AG04450 (cell line): ENCODE measurements at regions not wholly inside any gene's neighbourhood (a gene's known extent, or its start where the extent isn't known, plus 50 kb on each side); places are given as distances from the start of the nearest gene placed in this dataset.

Experiments
- CTCF ChIA-PET: fragments of 300-600, 350-600 bp; formaldehyde crosslinking; extraction: SDS; loops from one replicate; lab custom pipeline; 2022; ENCODE audit warnings: antibody characterized with exemption, inconsistent platforms; lab: Charles Lee
- POLR2A ChIA-PET: fragments of 350-600 bp; formaldehyde crosslinking; extraction: SDS; loops from one replicate; lab custom pipeline; 2021; ENCODE audit warnings: antibody characterized with exemption, inconsistent platforms; lab: Yijun Ruan, JAX
- DNase-seq: peaks from one replicate; pipeline ENCODE4 v3.0.0-alpha.2; 2011; ENCODE audit warnings: low read depth, low spot score
- H3K27ac ChIP-seq: one replicate; pipeline ENCODE4 v1.5.1; 2012; ENCODE audit warnings: low read depth, low read length, control low read depth
- H3K27me3 ChIP-seq: one replicate; pipeline ENCODE4 v1.6.0; 2012; ENCODE audit warnings: low read length; ENCODE audit not compliant: control insufficient read depth, insufficient read depth
- H3K4me3 ChIP-seq: 2 replicates; pipeline ENCODE4 v1.5.1; 2011; ENCODE audit warnings: mild to moderate bottlenecking, low read depth, low read length, control low read depth
- H3K9me3 ChIP-seq: 2 replicates; pipeline ENCODE4 v1.5.1; 2012; ENCODE audit warnings: low read length; ENCODE audit not compliant: control insufficient read depth, insufficient read depth
- CTCF ChIP-seq: IDR thresholded peaks from 2 replicates; pipeline ENCODE4 v1.5.1; 2011; ENCODE audit warnings: low read depth, low read length, control low read depth, inconsistent platforms

- no peak for DNase-seq
- TF ChIP-seq CTCF: no peak
- CTCF ChIA-PET: no interaction called here
- Histone ChIP-seq H3K9me3 (no peaks in the 10 kb centered on the region), H3K4me3 (no peak overlapping the region), H3K27ac (no peak overlapping the region), H3K27me3 (no peaks in the 10 kb centered on the region)
- POLR2A ChIA-PET: no interaction called here
Measured at GRCh38 chr1:37265156-37265555, 209.2 kb upstream of the ZC3H12A start.

- TF ChIP-seq CTCF: no peak
- POLR2A ChIA-PET: no interaction called here
- DNase-seq: no peak
- Histone ChIP-seq H3K9me3 (no peaks in the 10 kb centered on the region), H3K27me3 (no peaks in the 10 kb centered on the region), H3K4me3 (no peak overlapping the region), H3K27ac (no peak overlapping the region)
- CTCF ChIA-PET: no interaction called here
Measured at GRCh38 chr1:37265786-37266667, 208.4 kb upstream of the ZC3H12A start.

- POLR2A ChIA-PET: no interaction called here
- no peak for TF ChIP-seq CTCF
- no peaks in the 10 kb centered on the region for H3K27me3 ChIP-seq
- DNase-seq: no peak
- H3K9me3 ChIP-seq: no peaks in the 10 kb centered on the region; the same call in 1 of the 2 replicates
- H3K27ac ChIP-seq: no peak overlapping the region
- CTCF ChIA-PET: no interaction called here
- H3K4me3 ChIP-seq: no peak overlapping the region
Measured at GRCh38 chr1:37267111-37267835, 207.1 kb upstream of the ZC3H12A start.

GRCh38 chr1:37270639-37271038, 203.7 kb upstream of the ZC3H12A start:
- no peak overlapping the region for H3K4me3 ChIP-seq
- CTCF ChIA-PET: no interaction called here
- POLR2A ChIA-PET: no interaction called here
- H3K9me3 ChIP-seq: no peaks in the 10 kb centered on the region; the same call in 1 of the 2 replicates
- no peak for DNase-seq
- no peak for TF ChIP-seq CTCF
- peaks cover 3% of the 10 kb centered on the region for H3K27me3 ChIP-seq
- no peak overlapping the region for H3K27ac ChIP-seq

GRCh38 chr1:37272626-37273025, 201.8 kb upstream of the ZC3H12A start:
- Histone ChIP-seq H3K4me3 (no peak overlapping the region), H3K27me3 (peaks cover 3% of the 10 kb centered on the region), H3K27ac (no peak overlapping the region), H3K9me3 (no peaks in the 10 kb centered on the region; the same call in 1 of the 2 replicates)
- ChIA-PET POLR2A (no interaction called here), CTCF (no interaction called here)
- no peak for TF ChIP-seq CTCF
- no peak for DNase-seq
